AG09309 (cell line): ENCODE measurements at regions not wholly inside any gene's neighbourhood (a gene's known extent, or its start where the extent isn't known, plus 50 kb on each side); places are given as distances from the start of the nearest gene placed in this dataset.

Experiments
- DNase-seq: peaks from one replicate; pipeline ENCODE4 v3.0.0-alpha.2; 2010; ENCODE audit warnings: low read depth
- H3K4me3 ChIP-seq: 2 replicates; pipeline ENCODE4 v1.5.1; 2011; ENCODE audit warnings: mild to moderate bottlenecking, low read depth, low read length, moderate library complexity; ENCODE audit not compliant: control insufficient read depth
- CTCF ChIP-seq: IDR thresholded peaks from 2 replicates; pipeline ENCODE4 v1.5.1; 2011; ENCODE audit warnings: mild to moderate bottlenecking, low read depth, low read length, inconsistent platforms; ENCODE audit not compliant: insufficient read depth, control insufficient read depth; ENCODE audit errors: missing control alignments

GRCh38 chr15:91374336-91374735, 274.3 kb downstream of the SV2B start:
- TF ChIP-seq CTCF = no peak
- no peak overlapping the region for H3K4me3 ChIP-seq
- DNase-seq = no peak

- no peak overlapping the region for H3K4me3 ChIP-seq
- no peak for DNase-seq
- TF ChIP-seq CTCF = no peak
Measured at GRCh38 chr15:91376038-91376437, 276.0 kb downstream of the SV2B start.

- no peak for TF ChIP-seq CTCF
- H3K4me3 ChIP-seq = no peak overlapping the region
- no peak for DNase-seq
Measured at GRCh38 chr15:91380114-91380513, 280.1 kb downstream of the SV2B start.

GRCh38 chr15:91383532-91383931, 283.5 kb downstream of the SV2B start:
- TF ChIP-seq CTCF = no peak
- no peak for DNase-seq
- H3K4me3 ChIP-seq = no peak overlapping the region

- no peak for TF ChIP-seq CTCF
- H3K4me3 ChIP-seq = no peak overlapping the region
- no peak for DNase-seq
Measured at GRCh38 chr15:91384189-91384730, 284.2 kb downstream of the SV2B start.

- TF ChIP-seq CTCF = no peak
- DNase-seq = no peak
Measured at GRCh38 chr15:91385311-91385710, 285.3 kb downstream of the SV2B start.

GRCh38 chr15:91393186-91393585, 293.1 kb downstream of the SV2B start:
- no peak for DNase-seq
- no peak for TF ChIP-seq CTCF
- H3K4me3 ChIP-seq = no peak overlapping the region

More at GRCh38 chr15:91385311-91385710, 285.3 kb downstream of the SV2B start:
- no peak overlapping the region for H3K4me3 ChIP-seq
